ENCODE measurements at regions not wholly inside any gene's neighbourhood (a gene's known extent, or its start where the extent isn't known, plus 50 kb on each side); places are given as distances from the start of the nearest gene placed in this dataset.
"Not testable (repeated sequence)": the region's sequence is repeated elsewhere in the genome, so short reads cannot be mapped to it uniquely, and the experiment has no call there.

DNA sequence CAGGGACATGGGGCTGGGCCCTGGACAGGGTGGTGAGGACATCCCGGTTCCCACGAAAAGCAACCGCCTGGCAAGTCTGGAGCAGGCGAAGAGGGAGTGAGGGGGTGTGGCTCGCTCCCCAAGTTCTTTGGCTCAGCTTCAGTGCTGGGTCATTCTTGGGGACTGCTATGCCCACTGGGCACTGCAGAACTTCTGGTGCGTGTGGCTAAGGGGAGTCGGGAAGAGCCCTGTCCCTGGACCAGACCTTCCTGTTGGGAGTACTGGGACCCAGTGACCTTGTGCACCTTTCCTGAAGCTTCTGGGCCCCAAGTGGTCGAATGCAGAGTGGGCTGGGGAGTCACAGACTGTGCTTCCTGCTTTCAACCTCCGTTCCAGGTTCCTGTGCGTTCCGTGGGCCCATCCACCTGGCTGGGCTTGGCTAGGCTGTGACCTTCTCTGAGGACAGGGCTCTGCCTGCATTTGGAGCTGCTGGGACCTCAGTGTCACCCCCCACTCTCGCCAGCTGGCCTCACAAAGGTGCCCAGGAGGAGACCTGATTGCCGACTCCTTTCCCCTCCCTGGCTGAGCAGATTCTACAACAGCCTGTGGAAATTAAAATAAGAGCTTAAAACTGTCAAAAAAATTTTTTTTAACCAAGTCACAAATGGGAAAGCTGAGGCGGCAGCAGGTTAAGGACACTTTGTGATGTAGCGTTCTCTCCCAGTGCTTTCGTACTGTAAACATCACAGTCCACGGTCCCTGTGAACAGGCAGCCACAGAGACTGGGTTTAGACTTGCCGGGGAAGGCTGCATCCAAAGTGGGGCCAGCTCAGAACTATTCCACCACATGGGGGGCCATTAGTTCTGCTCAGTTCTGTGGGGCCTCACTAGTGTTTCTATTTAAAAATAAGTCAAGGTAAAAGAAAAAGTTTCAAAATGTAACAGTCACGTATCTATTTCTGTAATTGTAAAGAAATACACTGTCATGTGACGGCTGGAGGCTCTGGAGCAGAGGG, 63.8 kb upstream of the WNT7B start:
- peak; percentile 61 for DNase-seq

DNA sequence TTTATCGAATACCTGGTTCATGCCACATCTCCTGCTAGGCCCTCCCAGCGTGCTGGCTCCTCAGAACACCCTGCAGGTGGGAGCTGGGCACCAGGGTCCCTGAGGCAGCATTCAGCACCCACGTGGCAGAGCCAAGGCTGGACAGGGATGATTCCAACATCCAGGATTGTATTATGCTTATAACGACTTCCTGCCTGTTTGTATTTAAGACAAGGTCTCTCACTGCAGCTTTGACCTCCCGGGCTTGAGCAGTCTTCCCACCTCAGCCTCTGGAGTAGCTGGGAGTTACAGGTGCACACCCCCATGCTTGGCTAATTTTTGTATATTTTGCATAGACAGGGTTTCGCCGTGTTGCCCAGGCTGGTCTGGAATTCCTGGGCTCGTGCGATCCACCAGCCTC, 64.7 kb upstream of the WNT7B start:
- DNase-seq = peak; percentile 53

DNA sequence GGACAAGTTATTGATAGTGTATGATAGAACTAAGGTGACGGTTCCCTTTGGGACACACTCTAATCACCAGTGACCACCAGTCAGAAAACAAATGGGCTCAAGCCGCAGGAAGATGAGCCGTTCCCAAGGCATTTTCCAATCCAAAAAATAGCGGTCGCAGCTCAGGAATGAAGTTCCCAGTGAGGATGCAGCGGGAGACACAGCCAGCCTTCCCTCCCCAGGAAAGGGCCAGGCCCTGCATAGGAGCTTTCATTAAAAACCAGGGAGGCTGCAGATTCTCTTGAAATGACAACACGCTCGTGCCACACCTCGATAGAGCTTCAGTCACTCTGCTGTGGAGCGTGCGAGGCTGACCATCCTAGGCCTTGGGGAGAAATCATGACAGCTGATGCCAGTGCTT, 65.8 kb upstream of the WNT7B start:
- peak; percentile 44 for DNase-seq

- no peak for DNase-seq
Measured at GRCh38 chr22:46043339-46043738, 66.4 kb upstream of the WNT7B start.

DNA sequence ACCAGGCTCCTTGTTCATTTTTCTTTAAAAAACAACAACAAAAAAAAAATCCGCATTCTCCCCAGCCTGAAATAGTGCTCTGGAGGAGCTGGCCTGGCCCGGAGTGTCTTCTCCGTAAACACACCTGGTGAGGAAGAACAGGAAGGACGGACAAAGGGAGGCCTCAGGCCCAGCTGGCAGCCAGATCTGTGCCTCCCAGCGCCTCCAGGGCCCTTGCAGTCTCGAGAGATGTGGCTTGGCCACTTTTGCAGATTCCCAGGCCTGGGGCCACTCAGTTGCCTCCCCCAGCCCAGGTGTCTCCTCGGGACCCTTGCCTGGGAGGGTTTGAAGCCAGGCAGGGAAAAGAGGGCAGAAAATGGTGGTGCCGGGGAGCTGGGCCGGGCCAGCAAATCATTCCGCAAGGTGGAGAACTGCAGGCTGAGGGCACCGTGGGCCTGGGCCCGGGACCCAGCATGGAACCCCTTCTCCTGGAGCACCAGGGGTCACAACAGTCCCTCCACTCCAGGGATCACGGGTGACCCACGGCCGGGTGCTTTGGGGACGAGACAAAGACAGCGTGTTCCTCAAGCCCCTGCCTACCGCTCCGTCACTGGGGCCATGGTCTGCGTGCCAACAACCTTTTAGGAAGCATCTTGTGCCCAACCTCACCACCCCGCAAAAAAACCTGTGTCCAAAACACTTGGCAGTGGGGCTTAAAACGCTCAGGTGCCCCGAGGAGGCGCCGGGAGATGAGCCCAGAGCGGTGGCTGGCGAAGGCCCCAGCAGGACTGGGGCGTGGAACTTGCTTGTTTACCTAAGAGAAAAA, 67.1 kb upstream of the WNT7B start:
- DNase-seq = peak; percentile 61

GRCh38 chr22:46044621-46045458, 67.9 kb upstream of the WNT7B start:
- no peak for DNase-seq

DNA sequence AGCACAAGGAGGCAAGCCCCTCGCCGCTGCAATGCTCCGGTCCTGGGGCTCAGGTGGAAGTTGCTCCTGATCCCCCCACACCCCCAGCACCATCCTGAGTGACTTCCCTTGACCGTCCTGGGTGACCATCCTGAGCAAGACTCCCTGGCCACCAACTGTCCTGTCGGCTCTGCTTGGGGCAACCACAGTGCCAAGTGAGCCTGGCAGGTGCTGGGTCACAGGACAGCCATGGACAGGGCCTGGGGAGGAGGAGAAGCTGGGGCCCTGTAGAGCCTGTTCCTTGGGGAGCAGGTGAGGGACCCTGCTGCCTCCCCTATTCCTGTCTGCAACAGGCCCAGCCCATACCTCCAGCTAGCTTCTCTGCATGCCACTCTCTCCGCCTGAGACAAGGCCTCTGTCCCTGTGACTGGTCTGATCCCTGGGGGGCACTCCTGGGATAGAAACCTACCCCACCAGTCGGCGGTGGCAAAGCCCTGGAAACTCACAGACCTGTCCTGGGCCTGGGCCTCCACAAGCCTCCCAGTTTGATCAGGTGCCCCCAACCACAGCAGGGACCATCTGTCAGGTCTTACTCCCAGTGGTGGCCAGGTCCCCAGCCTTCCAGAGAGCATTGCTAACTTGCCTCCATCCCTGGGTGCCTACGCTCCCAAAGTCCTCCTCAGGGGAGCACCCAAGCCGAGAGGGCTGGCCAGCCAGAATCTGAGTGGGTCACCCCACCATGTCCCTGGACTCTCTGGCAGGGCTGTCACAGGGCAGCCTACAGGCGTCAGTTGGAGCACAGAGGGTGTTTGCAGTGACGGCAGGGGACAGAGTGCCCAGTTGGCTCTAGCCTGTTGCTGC, 68.7 kb upstream of the WNT7B start:
- DNase-seq = no peak

DNA sequence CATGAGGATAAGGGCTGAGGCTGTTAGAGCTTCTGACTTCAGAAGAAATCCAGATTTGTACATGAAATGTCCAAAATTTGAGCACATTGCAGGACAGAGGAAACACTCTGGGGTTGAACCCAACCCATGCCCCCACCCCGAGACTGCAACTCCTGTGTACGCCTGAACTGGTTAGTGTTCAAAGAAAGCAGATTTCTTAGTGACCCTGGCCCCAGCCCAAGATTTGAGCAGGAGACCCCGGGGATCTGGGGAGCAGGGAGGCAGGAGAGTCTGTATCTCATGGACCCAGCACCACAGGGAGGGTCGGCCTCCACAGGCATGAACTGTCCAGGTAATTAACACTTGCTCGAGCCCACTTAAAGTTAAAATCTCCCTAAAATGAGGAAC, 69.3 kb upstream of the WNT7B start:
- DNase-seq = no peak

DNA sequence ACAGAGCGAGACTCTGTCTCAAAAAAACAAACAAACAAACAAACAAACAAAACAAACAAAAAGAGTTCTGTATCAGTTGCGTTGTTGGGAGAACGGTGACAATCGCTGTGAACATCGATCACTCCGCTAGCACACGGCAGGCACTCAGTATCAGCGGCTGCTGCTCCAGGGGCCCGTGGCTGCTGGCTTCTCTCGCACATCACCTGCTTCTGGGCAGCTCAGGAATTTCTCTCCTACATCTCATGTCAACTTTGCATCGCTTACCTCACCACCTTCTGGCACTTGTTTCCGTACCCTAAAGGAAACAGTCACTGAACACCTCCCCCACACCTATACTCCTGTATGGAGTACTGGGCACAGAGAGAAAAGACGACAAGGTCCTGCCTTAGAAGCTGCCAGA, 70.3 kb upstream of the WNT7B start:
- no peak for DNase-seq

GRCh38 chr22:46047841-46048595, 71.1 kb upstream of the WNT7B start:
- DNase-seq = no peak

- not testable (repeated sequence) for DNase-seq
Measured at GRCh38 chr22:46048661-46049060, 71.7 kb upstream of the WNT7B start.

DNA sequence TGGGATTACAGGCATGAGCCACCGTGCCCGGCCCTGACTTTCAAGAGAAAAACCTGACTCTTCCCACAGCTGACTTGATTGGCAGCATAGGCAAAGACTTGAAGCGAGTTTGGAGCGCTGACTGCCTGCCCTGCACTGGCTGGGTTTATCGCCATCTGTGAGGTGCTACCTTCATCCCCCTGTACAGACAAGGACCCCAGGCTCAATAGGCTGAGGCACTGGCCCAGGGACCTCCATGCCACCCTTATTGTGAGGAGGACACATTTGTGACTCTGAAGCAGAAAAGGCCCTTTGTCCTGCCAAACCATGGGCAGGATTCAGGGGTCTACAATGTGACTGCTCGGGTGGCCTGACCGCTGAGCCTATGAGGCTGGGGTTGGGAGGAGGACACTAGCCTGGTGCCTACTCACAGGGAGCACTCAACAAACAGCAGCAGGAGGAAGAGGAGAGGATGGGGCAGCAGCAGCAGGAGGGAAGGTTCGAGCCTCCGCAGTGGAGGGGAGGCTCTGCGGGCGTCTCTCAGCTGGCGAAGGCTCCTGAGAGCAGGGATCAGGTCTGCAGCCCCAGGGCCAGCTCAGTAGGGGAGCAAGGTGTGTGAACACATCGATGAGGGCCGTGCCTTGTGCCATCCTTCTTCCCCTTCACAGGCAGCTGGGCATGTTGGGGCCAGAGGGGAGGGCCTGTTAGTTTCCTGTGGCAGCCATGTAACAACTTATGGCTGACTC, 72.9 kb upstream of the WNT7B start:
- no peak for DNase-seq

- no peak for DNase-seq
Measured at GRCh38 chr22:46050451-46050845, 73.5 kb upstream of the WNT7B start.

- DNase-seq = no peak
Measured at GRCh38 chr22:46050916-46051614, 74.1 kb upstream of the WNT7B start.

GRCh38 chr22:46051646-46052045, 74.7 kb upstream of the WNT7B start:
- DNase-seq = no peak

DNA sequence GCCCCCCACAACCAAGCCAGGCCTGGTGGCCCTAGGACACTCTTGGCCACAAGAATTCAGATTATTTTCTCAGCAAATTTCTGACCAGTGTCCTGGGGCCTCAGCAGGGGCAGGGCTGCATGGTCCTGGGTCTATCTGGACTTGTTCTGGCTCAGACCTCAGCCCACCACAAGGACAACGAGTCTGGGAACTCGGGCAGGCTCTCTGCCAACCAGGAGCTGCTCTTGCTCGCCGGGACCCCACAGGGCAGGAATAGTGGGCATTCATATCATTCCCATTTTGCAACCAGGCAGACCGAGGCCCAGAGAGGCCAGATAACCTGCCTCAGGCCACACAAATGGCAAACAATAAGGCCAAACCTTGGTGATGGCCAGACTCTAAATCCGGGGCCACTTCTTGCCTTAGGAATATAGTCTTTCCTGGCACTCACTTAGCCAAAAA, 75.4 kb upstream of the WNT7B start:
- DNase-seq = no peak

DNA sequence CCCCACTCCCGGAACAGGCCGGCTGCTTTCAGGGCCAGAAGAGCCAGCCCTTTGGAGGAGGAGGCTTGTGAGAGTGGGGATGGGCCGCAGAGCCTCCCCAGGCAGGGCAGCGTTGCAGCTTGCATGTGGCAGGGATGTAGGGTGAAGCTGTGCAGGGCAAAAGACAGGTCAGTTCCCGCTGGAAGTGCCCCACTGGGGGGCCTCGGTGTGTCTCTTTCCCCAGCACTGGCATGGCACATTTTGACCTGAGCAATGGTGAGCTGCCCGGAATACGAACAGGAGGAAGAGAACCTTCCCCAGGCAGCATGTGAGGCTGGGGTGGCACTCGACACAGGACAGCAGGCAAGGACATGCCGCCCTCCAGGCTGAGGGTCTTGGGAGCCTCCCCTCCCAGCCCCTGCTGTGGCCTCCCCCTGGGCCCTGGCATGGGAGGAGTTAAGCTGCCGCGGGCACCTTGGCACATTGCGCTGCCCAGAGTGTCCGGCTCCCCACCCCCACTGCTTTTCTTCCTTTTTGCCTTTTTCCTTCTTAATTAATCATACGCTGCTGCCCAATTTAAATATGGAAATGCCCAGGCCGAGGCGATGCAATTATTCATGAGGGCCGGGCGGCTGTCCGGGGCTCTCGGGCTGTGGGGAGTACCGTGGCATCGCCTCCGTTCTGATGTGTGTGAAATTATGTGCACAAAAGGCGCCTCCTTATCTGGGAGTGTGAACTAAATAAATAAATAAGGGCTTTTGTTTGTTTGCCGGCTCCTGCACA, 76.0 kb upstream of the WNT7B start:
- peak; percentile 39 for DNase-seq

GRCh38 chr22:46053563-46054090, 76.7 kb upstream of the WNT7B start:
- no peak for DNase-seq
